ENCODE measurements at regions not wholly inside any gene's neighbourhood (a gene's known extent, or its start where the extent isn't known, plus 50 kb on each side); places are given as distances from the start of the nearest gene placed in this dataset.
"Not testable (repeated sequence)": the region's sequence is repeated elsewhere in the genome, so short reads cannot be mapped to it uniquely, and the experiment has no call there.

GRCh38 chr12:76652402-76652801 is 92.8 kb upstream of the OSBPL8 start:
- Histone ChIP-seq H3K27ac (ENCODE audit: insufficient read depth, low read depth, low read length, poor library complexity, severe bottlenecking) (no peak overlapping the region), H3K36me3 (ENCODE audit: control insufficient read depth, insufficient read depth, low read length) (no peaks in the 10 kb centered on the region), H3K4me1 (ENCODE audit: control insufficient read depth, insufficient read depth, low read length) (no peaks in the 10 kb centered on the region), H3K9me3 (ENCODE audit: control insufficient read depth, low read length) (no peaks in the 10 kb centered on the region), H3K4me3 (ENCODE audit: insufficient read depth, low read depth, low read length) (no peak overlapping the region), H3K27me3 (ENCODE audit: control insufficient read depth, insufficient read depth, low read length, poor library complexity, severe bottlenecking) (no peaks in the 10 kb centered on the region)
- 92 to 93% methylated on average over 2 to 3 of the region's 4 CpGs for WGBS, 2 experiments

GRCh38 chr12:76653342-76653741 is 93.8 kb upstream of the OSBPL8 start:
- H3K9me3 ChIP-seq (ENCODE audit: control insufficient read depth, low read length) = no peaks in the 10 kb centered on the region
- H3K36me3 ChIP-seq (ENCODE audit: control insufficient read depth, insufficient read depth, low read length) = no peaks in the 10 kb centered on the region
- H3K27me3 ChIP-seq (ENCODE audit: control insufficient read depth, insufficient read depth, low read length, poor library complexity, severe bottlenecking) = no peaks in the 10 kb centered on the region
- no peaks in the 10 kb centered on the region for H3K4me1 ChIP-seq (ENCODE audit: control insufficient read depth, insufficient read depth, low read length)
- H3K27ac ChIP-seq (ENCODE audit: insufficient read depth, low read depth, low read length, poor library complexity, severe bottlenecking) = no peak overlapping the region
- no peak overlapping the region for H3K4me3 ChIP-seq (ENCODE audit: insufficient read depth, low read depth, low read length)
- 65 to 94% methylated on average over 1 of the region's 1 CpG for WGBS, 2 experiments

GRCh38 chr12:76664731-76665130 is 99.2 kb upstream of the ZDHHC17 start:
- Histone ChIP-seq H3K4me3 (ENCODE audit: insufficient read depth, low read depth, low read length) (no peak overlapping the region), H3K27me3 (ENCODE audit: control insufficient read depth, insufficient read depth, low read length, poor library complexity, severe bottlenecking) (no peaks in the 10 kb centered on the region), H3K27ac (ENCODE audit: insufficient read depth, low read depth, low read length, poor library complexity, severe bottlenecking) (no peak overlapping the region), H3K9me3 (ENCODE audit: control insufficient read depth, low read length) (no peaks in the 10 kb centered on the region), H3K36me3 (ENCODE audit: control insufficient read depth, insufficient read depth, low read length) (no peaks in the 10 kb centered on the region), H3K4me1 (ENCODE audit: control insufficient read depth, insufficient read depth, low read length) (peaks cover 7% of the 10 kb centered on the region)
- WGBS, 2 experiments = 93 to 96% methylated on average over 2 of the region's 2 CpGs

- peaks cover 7% of the 10 kb centered on the region for H3K4me1 ChIP-seq (ENCODE audit: control insufficient read depth, insufficient read depth, low read length)
- H3K4me3 ChIP-seq (ENCODE audit: insufficient read depth, low read depth, low read length) = no peak overlapping the region
- 35 to 38% methylated on average over 6 of the region's 6 CpGs for WGBS, 2 experiments
Observed at GRCh38 chr12:76666290-76666835, 97.6 kb upstream of the ZDHHC17 start.

GRCh38 chr12:76669981-76670380 is 93.9 kb upstream of the ZDHHC17 start:
- 89 to 91% methylated on average over 2 of the region's 2 CpGs for WGBS, 2 experiments
- no peaks in the 10 kb centered on the region for H3K9me3 ChIP-seq (ENCODE audit: control insufficient read depth, low read length)
- H3K36me3 ChIP-seq (ENCODE audit: control insufficient read depth, insufficient read depth, low read length) = no peaks in the 10 kb centered on the region
- H3K4me3 ChIP-seq (ENCODE audit: insufficient read depth, low read depth, low read length) = no peak overlapping the region
- H3K27me3 ChIP-seq (ENCODE audit: control insufficient read depth, insufficient read depth, low read length, poor library complexity, severe bottlenecking) = no peaks in the 10 kb centered on the region
- H3K4me1 ChIP-seq (ENCODE audit: control insufficient read depth, insufficient read depth, low read length) = peaks cover 6% of the 10 kb centered on the region
- no peak overlapping the region for H3K27ac ChIP-seq (ENCODE audit: insufficient read depth, low read depth, low read length, poor library complexity, severe bottlenecking)

More at GRCh38 chr12:76666290-76666835, 97.6 kb upstream of the ZDHHC17 start:
- Histone ChIP-seq H3K9me3 (ENCODE audit: control insufficient read depth, low read length) (no peaks in the 10 kb centered on the region), H3K27me3 (ENCODE audit: control insufficient read depth, insufficient read depth, low read length, poor library complexity, severe bottlenecking) (no peaks in the 10 kb centered on the region), H3K27ac (ENCODE audit: insufficient read depth, low read depth, low read length, poor library complexity, severe bottlenecking) (no peak overlapping the region), H3K36me3 (ENCODE audit: control insufficient read depth, insufficient read depth, low read length) (no peaks in the 10 kb centered on the region)

- no peak overlapping the region for H3K27ac ChIP-seq (ENCODE audit: insufficient read depth, low read depth, low read length, poor library complexity, severe bottlenecking)
- no peaks in the 10 kb centered on the region for H3K36me3 ChIP-seq (ENCODE audit: control insufficient read depth, insufficient read depth, low read length)
- no peaks in the 10 kb centered on the region for H3K9me3 ChIP-seq (ENCODE audit: control insufficient read depth, low read length)
- H3K4me3 ChIP-seq (ENCODE audit: insufficient read depth, low read depth, low read length) = no peak overlapping the region
- H3K27me3 ChIP-seq (ENCODE audit: control insufficient read depth, insufficient read depth, low read length, poor library complexity, severe bottlenecking) = no peaks in the 10 kb centered on the region
- no peaks in the 10 kb centered on the region for H3K4me1 ChIP-seq (ENCODE audit: control insufficient read depth, insufficient read depth, low read length)
- 69 to 72% methylated on average over 1 of the region's 1 CpG for WGBS, 2 experiments
Observed at GRCh38 chr12:76670776-76671175, 93.1 kb upstream of the ZDHHC17 start.

GRCh38 chr12:76674669-76675315 is 89.1 kb upstream of the ZDHHC17 start:
- Histone ChIP-seq H3K4me1 (ENCODE audit: control insufficient read depth, insufficient read depth, low read length) (no peaks in the 10 kb centered on the region), H3K4me3 (ENCODE audit: insufficient read depth, low read depth, low read length) (no peak overlapping the region), H3K27me3 (ENCODE audit: control insufficient read depth, insufficient read depth, low read length, poor library complexity, severe bottlenecking) (no peaks in the 10 kb centered on the region), H3K9me3 (ENCODE audit: control insufficient read depth, low read length) (no peaks in the 10 kb centered on the region), H3K36me3 (ENCODE audit: control insufficient read depth, insufficient read depth, low read length) (no peaks in the 10 kb centered on the region), H3K27ac (ENCODE audit: insufficient read depth, low read depth, low read length, poor library complexity, severe bottlenecking) (no peak overlapping the region)
- WGBS, 2 experiments = 86 to 94% methylated on average over 3 of the region's 3 CpGs

GRCh38 chr12:76676261-76676660 is 87.7 kb upstream of the ZDHHC17 start:
- not testable (repeated sequence) for H3K4me3 ChIP-seq (ENCODE audit: insufficient read depth, low read depth, low read length); H3K9me3 ChIP-seq (ENCODE audit: control insufficient read depth, low read length); H3K4me1 ChIP-seq (ENCODE audit: control insufficient read depth, insufficient read depth, low read length); H3K36me3 ChIP-seq (ENCODE audit: control insufficient read depth, insufficient read depth, low read length); H3K27me3 ChIP-seq (ENCODE audit: control insufficient read depth, insufficient read depth, low read length, poor library complexity, severe bottlenecking); H3K27ac ChIP-seq (ENCODE audit: insufficient read depth, low read depth, low read length, poor library complexity, severe bottlenecking)
- 90 to 93% methylated on average over 4 of the region's 4 CpGs for WGBS, 2 experiments

- Histone ChIP-seq H3K27ac (ENCODE audit: insufficient read depth, low read depth, low read length, poor library complexity, severe bottlenecking) (no peak overlapping the region), H3K27me3 (ENCODE audit: control insufficient read depth, insufficient read depth, low read length, poor library complexity, severe bottlenecking) (no peaks in the 10 kb centered on the region), H3K36me3 (ENCODE audit: control insufficient read depth, insufficient read depth, low read length) (no peaks in the 10 kb centered on the region), H3K4me3 (ENCODE audit: insufficient read depth, low read depth, low read length) (no peak overlapping the region), H3K9me3 (ENCODE audit: control insufficient read depth, low read length) (no peaks in the 10 kb centered on the region), H3K4me1 (ENCODE audit: control insufficient read depth, insufficient read depth, low read length) (peaks cover 4% of the 10 kb centered on the region)
- 93 to 95% methylated on average over 2 of the region's 2 CpGs for WGBS, 2 experiments
Observed at GRCh38 chr12:76678992-76679391, 84.9 kb upstream of the ZDHHC17 start.

GRCh38 chr12:76679778-76680177 is 84.1 kb upstream of the ZDHHC17 start:
- H3K9me3 ChIP-seq (ENCODE audit: control insufficient read depth, low read length) = no peaks in the 10 kb centered on the region
- H3K4me1 ChIP-seq (ENCODE audit: control insufficient read depth, insufficient read depth, low read length) = peaks cover 8% of the 10 kb centered on the region
- no peaks in the 10 kb centered on the region for H3K27me3 ChIP-seq (ENCODE audit: control insufficient read depth, insufficient read depth, low read length, poor library complexity, severe bottlenecking)
- no peak overlapping the region for H3K27ac ChIP-seq (ENCODE audit: insufficient read depth, low read depth, low read length, poor library complexity, severe bottlenecking)
- WGBS, 2 experiments = 92 to 96% methylated on average over 1 of the region's 1 CpG
- no peaks in the 10 kb centered on the region for H3K36me3 ChIP-seq (ENCODE audit: control insufficient read depth, insufficient read depth, low read length)
- H3K4me3 ChIP-seq (ENCODE audit: insufficient read depth, low read depth, low read length) = no peak overlapping the region

Data from ectodermal cell (in vitro differentiated cells).